CD14-positive monocyte (primary cell): ENCODE measurements at regions not wholly inside any gene's neighbourhood (a gene's known extent, or its start where the extent isn't known, plus 50 kb on each side); places are given as distances from the start of the nearest gene placed in this dataset.

Experiments
- DNase-seq, 3 donors: peaks; one replicate each; pipeline ENCODE4 v3.0.0-alpha.2; 2011 to 2022
- H2AFZ ChIP-seq: 2 replicates; pipeline ENCODE4 v1.6.0; 2012; ENCODE audit warnings: mild to moderate bottlenecking, low read depth, low read length, inconsistent platforms; ENCODE audit not compliant: insufficient read depth, poor library complexity, severe bottlenecking
- H3K27ac ChIP-seq, 2 donors: 1 replicate in 1 of 2; 2 replicates in 1 of 2; pipeline ENCODE4 v1.5.1; 2012 to 2013; ENCODE audit warnings: low read length in 2 of 2, control low read depth in 1 of 2, inconsistent platforms in 1 of 2, low read depth in 1 of 2, mild to moderate bottlenecking in 1 of 2
- H3K27me3 ChIP-seq, 2 donors: one replicate each; pipeline versions ENCODE4 v1.6.0 to v1.6.1; 2011 to 2013; ENCODE audit warnings: low read length in 2 of 2; ENCODE audit not compliant: control insufficient read depth in 2 of 2, insufficient read depth in 2 of 2
- H3K36me3 ChIP-seq, 2 donors: replicated peaks in 1 of 2; 1 replicate in 1 of 2; 2 replicates in 1 of 2; pipeline versions ENCODE4 v1.5.1 to v1.6.1; 2012 to 2013; ENCODE audit warnings: low read length in 2 of 2, control low read depth in 1 of 2, inconsistent platforms in 1 of 2, mild to moderate bottlenecking in 1 of 2; ENCODE audit not compliant: insufficient read depth in 2 of 2, control insufficient read depth in 1 of 2
- H3K4me1 ChIP-seq, 2 donors: 1 replicate in 1 of 2; 2 replicates in 1 of 2; pipeline versions ENCODE4 v1.5.1 to v1.6.1; 2012 to 2013; ENCODE audit warnings: low read length in 2 of 2, control low read depth in 1 of 2, inconsistent platforms in 1 of 2, mild to moderate bottlenecking in 1 of 2, moderate library complexity in 1 of 2; ENCODE audit not compliant: insufficient read depth in 2 of 2, control insufficient read depth in 1 of 2
- H3K4me2 ChIP-seq: replicated peaks from 2 replicates; pipeline ENCODE3; 2012; ENCODE audit warnings: low read length, moderate library complexity, mild to moderate bottlenecking; ENCODE audit not compliant: poor library complexity, severe bottlenecking; ENCODE audit errors: extremely low read depth
- H3K4me3 ChIP-seq, 3 experiments: fragments of 200-600 bp in 1 of 3; sonication (generic) in 1 of 3; replicated peaks in 1 of 3; 1 replicate in 2 of 3; 2 replicates in 1 of 3; pipeline ENCODE4 v1.5.1; 2011 to 2013; ENCODE audit warnings: low read length in 3 of 3, mild to moderate bottlenecking in 3 of 3, control low read depth in 2 of 3, low read depth in 2 of 3, inconsistent platforms in 1 of 3, moderate library complexity in 1 of 3
- H3K79me2 ChIP-seq: 2 replicates; pipeline ENCODE4 v1.6.0; 2012; ENCODE audit warnings: mild to moderate bottlenecking, control low read depth, inconsistent platforms, low read length, moderate library complexity; ENCODE audit not compliant: insufficient read depth
- H3K9ac ChIP-seq: 2 replicates; pipeline ENCODE4 v1.6.0; 2017; ENCODE audit warnings: low read length, mild to moderate bottlenecking; ENCODE audit not compliant: insufficient read depth, poor library complexity, severe bottlenecking
- H3K9me3 ChIP-seq, 2 donors: replicated peaks in 1 of 2; 1 replicate in 1 of 2; 2 replicates in 1 of 2; pipeline versions ENCODE4 v1.5.1 to v1.6.1; 2012 to 2013; ENCODE audit warnings: low read length in 2 of 2, control low read depth in 1 of 2; ENCODE audit not compliant: control insufficient read depth in 1 of 2, insufficient read depth in 1 of 2
- H4K20me1 ChIP-seq: 2 replicates; pipeline ENCODE4 v1.6.0; 2012; ENCODE audit warnings: mild to moderate bottlenecking, low read length, control low read depth, moderate library complexity; ENCODE audit not compliant: insufficient read depth
- H3K27ac Mint-ChIP-seq, 7 donors: one replicate each; pipeline ENCODE4 v1.8.0; 2020; ENCODE audit warnings: mild to moderate bottlenecking in 7 of 7, mixed read lengths in 7 of 7, moderate library complexity in 6 of 7, inconsistent platforms in 2 of 7
- H3K27me3 Mint-ChIP-seq, 3 donors: one replicate each; pipeline ENCODE4 v1.8.0; 2021 to 2022; ENCODE audit warnings: low read depth in 3 of 3, mild to moderate bottlenecking in 3 of 3, mixed read lengths in 3 of 3, moderate library complexity in 3 of 3, inconsistent platforms in 1 of 3
- H3K36me3 Mint-ChIP-seq, 2 donors: one replicate each; pipeline ENCODE4 v1.8.0; 2020; ENCODE audit warnings: mixed read lengths in 2 of 2, inconsistent platforms in 1 of 2, mild to moderate bottlenecking in 1 of 2
- H3K4me1 Mint-ChIP-seq: one replicate; pipeline ENCODE4 v1.8.0; 2020; ENCODE audit warnings: mild to moderate bottlenecking, mixed read lengths
- H3K4me3 Mint-ChIP-seq, 2 donors: one replicate each; pipeline ENCODE4 v1.8.0; 2020; ENCODE audit warnings: mild to moderate bottlenecking in 2 of 2, mixed read lengths in 2 of 2, moderate library complexity in 1 of 2
- H3K9me3 Mint-ChIP-seq, 7 donors: one replicate each; pipeline ENCODE4 v1.8.0; 2020 to 2022; ENCODE audit warnings: mixed read lengths in 7 of 7, mild to moderate bottlenecking in 6 of 7, moderate library complexity in 6 of 7, inconsistent platforms in 2 of 7
- CTCF ChIP-seq: fragments of 200-600 bp; IDR thresholded peaks from one replicate; pipeline ENCODE4 v1.8.0; 2022; ENCODE audit warnings: antibody characterized with exemption, mild to moderate bottlenecking
- WGBS: methylation state at CpG from one replicate; pipeline ENCODE4 v1.1.5; 2013; ENCODE audit warnings: missing lambda C conversion rate; ENCODE audit not compliant: insufficient coverage; 5-methylcytosine and 5-hydroxymethylcytosine counted together
- intact Hi-C, 2 donors: fragments of 100-400 bp; cut with micrococcal nuclease; formaldehyde crosslinking; loops; one replicate each; pipeline versions ENCODE4 v1.15.0 to v1.15.1; 2023

- H4K20me1 ChIP-seq, result no peaks in the 10 kb centered on the region
- H3K4me3 ChIP-seq, result no peak overlapping the region
- no peak overlapping the region for H3K27ac ChIP-seq
- no peaks in the 10 kb centered on the region for H3K36me3 ChIP-seq
- no peaks in the 10 kb centered on the region for H3K79me2 ChIP-seq
- intact Hi-C loops, result no loop called here
- H3K4me3 Mint-ChIP-seq, result no peak overlapping the region
- no peaks in the 10 kb centered on the region for H3K27me3 Mint-ChIP-seq
- no peak overlapping the region for H3K27ac Mint-ChIP-seq
- no peaks in the 10 kb centered on the region for H3K27me3 ChIP-seq
- no peak for TF ChIP-seq CTCF
- no peaks in the 10 kb centered on the region for H3K4me1 ChIP-seq
- H3K9me3 Mint-ChIP-seq, result peaks cover 2 to 12% (median 4%) of the 10 kb centered on the region in 7 donors
- WGBS, result 90% methylated on average over 2 of the region's 3 CpGs
- no peaks in the 10 kb centered on the region for H3K36me3 Mint-ChIP-seq
- no peak overlapping the region for H3K9ac ChIP-seq
- H3K4me2 ChIP-seq, result no peak overlapping the region
- no peak for DNase-seq
- H2AFZ ChIP-seq, result no peak overlapping the region
- peaks cover 0 to 8% of the 10 kb centered on the region in 2 donors for H3K9me3 ChIP-seq
- no peaks in the 10 kb centered on the region for H3K4me1 Mint-ChIP-seq
Measured at GRCh38 chr11:133598906-133599305, 66.6 kb upstream of the OPCML start.

- peaks cover 0 to 8% of the 10 kb centered on the region in 2 donors for H3K9me3 ChIP-seq
- intact Hi-C loops, result no loop called here
Measured at GRCh38 chr11:133597236-133597635, 64.9 kb upstream of the OPCML start.

More at GRCh38 chr11:133597236-133597635, 64.9 kb upstream of the OPCML start:
- H3K9ac ChIP-seq, result no peak overlapping the region
- H3K27ac Mint-ChIP-seq, result no peak overlapping the region
- H4K20me1 ChIP-seq, result no peaks in the 10 kb centered on the region
- no peak overlapping the region for H3K4me3 Mint-ChIP-seq
- H3K4me3 ChIP-seq, result no peak overlapping the region
- no peaks in the 10 kb centered on the region for H3K4me1 Mint-ChIP-seq
- H3K79me2 ChIP-seq, result no peaks in the 10 kb centered on the region
- peaks cover 0 to under 1% (median 0%) of the 10 kb centered on the region in 3 donors for H3K27me3 Mint-ChIP-seq
- WGBS, result 100% methylated on average over 1 of the region's 3 CpGs
- no peak for TF ChIP-seq CTCF
- H3K9me3 Mint-ChIP-seq, result peaks cover 2 to 12% (median 4%) of the 10 kb centered on the region in 7 donors
- H3K27me3 ChIP-seq, result no peaks in the 10 kb centered on the region
- H3K4me2 ChIP-seq, result no peak overlapping the region
- H2AFZ ChIP-seq, result no peak overlapping the region
- H3K36me3 Mint-ChIP-seq, result no peaks in the 10 kb centered on the region
- no peak overlapping the region for H3K27ac ChIP-seq
- H3K4me1 ChIP-seq, result no peaks in the 10 kb centered on the region
- DNase-seq, result no peak
- no peaks in the 10 kb centered on the region for H3K36me3 ChIP-seq
